CD14-positive monocyte (primary cell): ENCODE measurements at regions not wholly inside any gene's neighbourhood (a gene's known extent, or its start where the extent isn't known, plus 50 kb on each side); places are given as distances from the start of the nearest gene placed in this dataset.

Experiments used
- DNase-seq, 3 donors: peaks; one replicate each; pipeline ENCODE4 v3.0.0-alpha.2; 2011 to 2022
- H2AFZ ChIP-seq: 2 replicates; pipeline ENCODE4 v1.6.0; 2012; ENCODE audit warnings: mild to moderate bottlenecking, low read depth, low read length, inconsistent platforms; ENCODE audit not compliant: insufficient read depth, poor library complexity, severe bottlenecking
- H3K27ac ChIP-seq, 2 donors: 1 replicate in 1 of 2; 2 replicates in 1 of 2; pipeline ENCODE4 v1.5.1; 2012 to 2013; ENCODE audit warnings: low read length in 2 of 2, control low read depth in 1 of 2, inconsistent platforms in 1 of 2, low read depth in 1 of 2, mild to moderate bottlenecking in 1 of 2
- H3K27me3 ChIP-seq, 2 donors: one replicate each; pipeline versions ENCODE4 v1.6.0 to v1.6.1; 2011 to 2013; ENCODE audit warnings: low read length in 2 of 2; ENCODE audit not compliant: control insufficient read depth in 2 of 2, insufficient read depth in 2 of 2
- H3K36me3 ChIP-seq, 2 donors: replicated peaks in 1 of 2; 1 replicate in 1 of 2; 2 replicates in 1 of 2; pipeline versions ENCODE4 v1.5.1 to v1.6.1; 2012 to 2013; ENCODE audit warnings: low read length in 2 of 2, control low read depth in 1 of 2, inconsistent platforms in 1 of 2, mild to moderate bottlenecking in 1 of 2; ENCODE audit not compliant: insufficient read depth in 2 of 2, control insufficient read depth in 1 of 2
- H3K4me1 ChIP-seq, 2 donors: 1 replicate in 1 of 2; 2 replicates in 1 of 2; pipeline versions ENCODE4 v1.5.1 to v1.6.1; 2012 to 2013; ENCODE audit warnings: low read length in 2 of 2, control low read depth in 1 of 2, inconsistent platforms in 1 of 2, mild to moderate bottlenecking in 1 of 2, moderate library complexity in 1 of 2; ENCODE audit not compliant: insufficient read depth in 2 of 2, control insufficient read depth in 1 of 2
- H3K4me2 ChIP-seq: replicated peaks from 2 replicates; pipeline ENCODE3; 2012; ENCODE audit warnings: low read length, moderate library complexity, mild to moderate bottlenecking; ENCODE audit not compliant: poor library complexity, severe bottlenecking; ENCODE audit errors: extremely low read depth
- H3K4me3 ChIP-seq, 3 experiments: fragments of 200-600 bp in 1 of 3; sonication (generic) in 1 of 3; replicated peaks in 1 of 3; 1 replicate in 2 of 3; 2 replicates in 1 of 3; pipeline ENCODE4 v1.5.1; 2011 to 2013; ENCODE audit warnings: low read length in 3 of 3, mild to moderate bottlenecking in 3 of 3, control low read depth in 2 of 3, low read depth in 2 of 3, inconsistent platforms in 1 of 3, moderate library complexity in 1 of 3
- H3K79me2 ChIP-seq: 2 replicates; pipeline ENCODE4 v1.6.0; 2012; ENCODE audit warnings: mild to moderate bottlenecking, control low read depth, inconsistent platforms, low read length, moderate library complexity; ENCODE audit not compliant: insufficient read depth
- H3K9ac ChIP-seq: 2 replicates; pipeline ENCODE4 v1.6.0; 2017; ENCODE audit warnings: low read length, mild to moderate bottlenecking; ENCODE audit not compliant: insufficient read depth, poor library complexity, severe bottlenecking
- H3K9me3 ChIP-seq, 2 donors: replicated peaks in 1 of 2; 1 replicate in 1 of 2; 2 replicates in 1 of 2; pipeline versions ENCODE4 v1.5.1 to v1.6.1; 2012 to 2013; ENCODE audit warnings: low read length in 2 of 2, control low read depth in 1 of 2; ENCODE audit not compliant: control insufficient read depth in 1 of 2, insufficient read depth in 1 of 2
- H4K20me1 ChIP-seq: 2 replicates; pipeline ENCODE4 v1.6.0; 2012; ENCODE audit warnings: mild to moderate bottlenecking, low read length, control low read depth, moderate library complexity; ENCODE audit not compliant: insufficient read depth
- H3K27ac Mint-ChIP-seq, 7 donors: one replicate each; pipeline ENCODE4 v1.8.0; 2020; ENCODE audit warnings: mild to moderate bottlenecking in 7 of 7, mixed read lengths in 7 of 7, moderate library complexity in 6 of 7, inconsistent platforms in 2 of 7
- H3K27me3 Mint-ChIP-seq, 3 donors: one replicate each; pipeline ENCODE4 v1.8.0; 2021 to 2022; ENCODE audit warnings: low read depth in 3 of 3, mild to moderate bottlenecking in 3 of 3, mixed read lengths in 3 of 3, moderate library complexity in 3 of 3, inconsistent platforms in 1 of 3
- H3K36me3 Mint-ChIP-seq, 2 donors: one replicate each; pipeline ENCODE4 v1.8.0; 2020; ENCODE audit warnings: mixed read lengths in 2 of 2, inconsistent platforms in 1 of 2, mild to moderate bottlenecking in 1 of 2
- H3K4me1 Mint-ChIP-seq: one replicate; pipeline ENCODE4 v1.8.0; 2020; ENCODE audit warnings: mild to moderate bottlenecking, mixed read lengths
- H3K4me3 Mint-ChIP-seq, 2 donors: one replicate each; pipeline ENCODE4 v1.8.0; 2020; ENCODE audit warnings: mild to moderate bottlenecking in 2 of 2, mixed read lengths in 2 of 2, moderate library complexity in 1 of 2
- H3K9me3 Mint-ChIP-seq, 7 donors: one replicate each; pipeline ENCODE4 v1.8.0; 2020 to 2022; ENCODE audit warnings: mixed read lengths in 7 of 7, mild to moderate bottlenecking in 6 of 7, moderate library complexity in 6 of 7, inconsistent platforms in 2 of 7
- WGBS: methylation state at CpG from one replicate; pipeline ENCODE4 v1.1.5; 2013; ENCODE audit warnings: missing lambda C conversion rate; ENCODE audit not compliant: insufficient coverage; 5-methylcytosine and 5-hydroxymethylcytosine counted together
- intact Hi-C, 2 donors: fragments of 100-400 bp; cut with micrococcal nuclease; formaldehyde crosslinking; loops; one replicate each; pipeline versions ENCODE4 v1.15.0 to v1.15.1; 2023
- TF ChIP-seq, protein P1 (sequence below): fragments of 200-600 bp; IDR thresholded peaks from one replicate; pipeline ENCODE4 v1.8.0; 2022; ENCODE audit warnings: antibody characterized with exemption, mild to moderate bottlenecking

GRCh38 chr9:29214154-29214689, 1640.9 kb upstream of the C9orf72 start:
- peak overlapping the region in 1 of 2 donors; percentile 87 for H3K4me3 Mint-ChIP-seq

DNA sequence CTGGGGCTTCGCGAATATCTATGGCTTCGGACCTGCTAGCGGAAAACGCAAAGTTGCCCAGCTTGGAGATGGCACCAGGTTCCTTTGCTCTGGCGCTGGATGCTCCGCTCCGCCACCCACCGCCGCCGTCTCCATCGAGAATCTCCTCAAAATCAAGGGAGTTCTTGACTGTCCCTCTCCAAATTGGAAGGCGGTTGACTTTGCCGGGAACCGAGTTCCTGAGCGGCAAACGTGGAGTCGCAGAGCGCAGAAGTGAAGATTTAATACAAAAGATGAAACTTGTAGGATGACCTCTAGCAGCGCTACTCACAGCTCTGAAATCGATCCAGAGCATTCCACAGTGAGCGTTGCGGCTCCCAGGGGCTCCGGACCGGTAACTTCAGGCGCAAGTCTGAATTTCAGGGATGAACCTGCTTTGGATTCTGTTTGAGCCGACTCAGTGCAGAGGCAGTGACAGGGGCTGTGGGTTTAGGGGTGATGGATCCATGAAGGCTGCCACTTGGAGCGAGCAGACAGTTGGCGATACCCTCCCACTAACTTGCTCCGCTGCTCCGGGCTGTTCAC, 1641.5 kb upstream of the C9orf72 start:
- H3K4me3 Mint-ChIP-seq: peak overlapping the region in 1 of 2 donors; percentile 87
- H3K4me1 Mint-ChIP-seq: peaks cover 14% of the 10 kb centered on the region
- TF ChIP-seq, protein P1, sequence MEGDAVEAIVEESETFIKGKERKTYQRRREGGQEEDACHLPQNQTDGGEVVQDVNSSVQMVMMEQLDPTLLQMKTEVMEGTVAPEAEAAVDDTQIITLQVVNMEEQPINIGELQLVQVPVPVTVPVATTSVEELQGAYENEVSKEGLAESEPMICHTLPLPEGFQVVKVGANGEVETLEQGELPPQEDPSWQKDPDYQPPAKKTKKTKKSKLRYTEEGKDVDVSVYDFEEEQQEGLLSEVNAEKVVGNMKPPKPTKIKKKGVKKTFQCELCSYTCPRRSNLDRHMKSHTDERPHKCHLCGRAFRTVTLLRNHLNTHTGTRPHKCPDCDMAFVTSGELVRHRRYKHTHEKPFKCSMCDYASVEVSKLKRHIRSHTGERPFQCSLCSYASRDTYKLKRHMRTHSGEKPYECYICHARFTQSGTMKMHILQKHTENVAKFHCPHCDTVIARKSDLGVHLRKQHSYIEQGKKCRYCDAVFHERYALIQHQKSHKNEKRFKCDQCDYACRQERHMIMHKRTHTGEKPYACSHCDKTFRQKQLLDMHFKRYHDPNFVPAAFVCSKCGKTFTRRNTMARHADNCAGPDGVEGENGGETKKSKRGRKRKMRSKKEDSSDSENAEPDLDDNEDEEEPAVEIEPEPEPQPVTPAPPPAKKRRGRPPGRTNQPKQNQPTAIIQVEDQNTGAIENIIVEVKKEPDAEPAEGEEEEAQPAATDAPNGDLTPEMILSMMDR: no peak
- peaks cover 3 to 9% of the 10 kb centered on the region in 2 donors for H3K36me3 Mint-ChIP-seq
- H3K27me3 Mint-ChIP-seq: peaks cover 55 to 67% (median 64%) of the 10 kb centered on the region in 3 donors
- intact Hi-C loops: no loop called here
- Histone ChIP-seq H4K20me1 (no peaks in the 10 kb centered on the region), H3K27me3 (peaks cover 51 to 79% of the 10 kb centered on the region in 2 donors), H3K4me1 (peaks cover 3 to 10% of the 10 kb centered on the region in 2 donors), H3K9me3 (peaks cover 0 to 26% of the 10 kb centered on the region in 2 donors), H2AFZ (no peak overlapping the region), H3K36me3 (no peaks in the 10 kb centered on the region), H3K4me3 (no peak overlapping the region), H3K4me2 (no peak overlapping the region), H3K79me2 (no peaks in the 10 kb centered on the region), H3K9ac (no peak overlapping the region), H3K27ac (no peak overlapping the region)
- DNase-seq: no peak
- peaks cover 0 to 14% (median 8%) of the 10 kb centered on the region in 7 donors for H3K9me3 Mint-ChIP-seq
- 2% methylated on average over 24 of the region's 31 CpGs for WGBS
- H3K27ac Mint-ChIP-seq: no peak overlapping the region

More at GRCh38 chr9:29214154-29214689, 1640.9 kb upstream of the C9orf72 start:
- Mint-ChIP-seq H3K27ac (no peak overlapping the region), H3K9me3 (peaks cover 0 to 14% (median 8%) of the 10 kb centered on the region in 7 donors), H3K36me3 (peaks cover 3 to 9% of the 10 kb centered on the region in 2 donors), H3K4me1 (peaks cover 14% of the 10 kb centered on the region), H3K27me3 (peaks cover 55 to 68% (median 61%) of the 10 kb centered on the region in 3 donors)
- TF ChIP-seq, protein P1: no peak
- Histone ChIP-seq H3K4me2 (no peak overlapping the region), H3K27me3 (peaks cover 51 to 84% of the 10 kb centered on the region in 2 donors), H2AFZ (no peak overlapping the region), H3K79me2 (no peaks in the 10 kb centered on the region), H3K4me3 (no peak overlapping the region), H3K9me3 (peaks cover 0 to 26% of the 10 kb centered on the region in 2 donors), H3K36me3 (no peaks in the 10 kb centered on the region), H4K20me1 (no peaks in the 10 kb centered on the region), H3K4me1 (peaks cover 3 to 10% of the 10 kb centered on the region in 2 donors), H3K27ac (no peak overlapping the region), H3K9ac (no peak overlapping the region)
- intact Hi-C loops: no loop called here
- WGBS: 4% methylated on average over 7 of the region's 18 CpGs
- no peak for DNase-seq
